ENCODE measurements at regions not wholly inside any gene's neighbourhood (a gene's known extent, or its start where the extent isn't known, plus 50 kb on each side); places are given as distances from the start of the nearest gene placed in this dataset.
A peak's percentile ranks its signal among the peaks of the same experiment; 100 is the strongest.

GRCh38 chr2:5539282-5540165 is 152.7 kb upstream of the SOX11 start:
- Mint-ChIP-seq H3K27ac (ENCODE audit: unreplicated experiment) (peak overlapping the region; percentile 47), H3K9me3 (peaks cover 12% of the 10 kb centered on the region)
- no peak for DNase-seq (ENCODE audit: low read depth, low spot score)

GRCh38 chr2:5540856-5541255 is 151.3 kb upstream of the SOX11 start:
- Mint-ChIP-seq H3K36me3 (ENCODE audit: low read depth) (peaks cover 19% of the 10 kb centered on the region), H3K4me3 (no peak overlapping the region), H3K9me3 (peaks cover 19% of the 10 kb centered on the region)

More at GRCh38 chr2:5539282-5540165, 152.7 kb upstream of the SOX11 start:
- peaks cover 25% of the 10 kb centered on the region for H3K4me1 Mint-ChIP-seq
- no peak for TF ChIP-seq CTCF (conservative IDR thresholded peaks at IDR 0.05)
- no peak overlapping the region for H3K4me3 Mint-ChIP-seq
- no peaks in the 10 kb centered on the region for H3K27me3 Mint-ChIP-seq (ENCODE audit: low read depth)
- H3K36me3 Mint-ChIP-seq (ENCODE audit: low read depth), result peaks cover 11% of the 10 kb centered on the region

GRCh38 chr2:5544205-5544786 is 147.9 kb upstream of the SOX11 start:
- Mint-ChIP-seq H3K4me1 (peaks cover 18% of the 10 kb centered on the region), H3K27me3 (ENCODE audit: low read depth) (no peaks in the 10 kb centered on the region), H3K4me3 (no peak overlapping the region), H3K9me3 (peaks cover 26% of the 10 kb centered on the region), H3K27ac (ENCODE audit: unreplicated experiment) (no peak overlapping the region), H3K36me3 (ENCODE audit: low read depth) (peaks cover 19% of the 10 kb centered on the region)
- no peak for DNase-seq (ENCODE audit: low read depth, low spot score)
- no peak for TF ChIP-seq CTCF (conservative IDR thresholded peaks at IDR 0.05)

More at GRCh38 chr2:5540856-5541255, 151.3 kb upstream of the SOX11 start:
- TF ChIP-seq CTCF (conservative IDR thresholded peaks at IDR 0.05), result no peak
- DNase-seq (ENCODE audit: low read depth, low spot score), result no peak
- no peaks in the 10 kb centered on the region for H3K27me3 Mint-ChIP-seq (ENCODE audit: low read depth)
- no peak overlapping the region for H3K27ac Mint-ChIP-seq (ENCODE audit: unreplicated experiment)
- H3K4me1 Mint-ChIP-seq, result peaks cover 25% of the 10 kb centered on the region

- H3K9me3 Mint-ChIP-seq, result peaks cover 26% of the 10 kb centered on the region
- H3K4me3 Mint-ChIP-seq, result no peak overlapping the region
- H3K4me1 Mint-ChIP-seq, result peaks cover 9% of the 10 kb centered on the region
- peaks cover 19% of the 10 kb centered on the region for H3K36me3 Mint-ChIP-seq (ENCODE audit: low read depth)
- DNase-seq (ENCODE audit: low read depth, low spot score), result no peak
- no peak for TF ChIP-seq CTCF (conservative IDR thresholded peaks at IDR 0.05)
- H3K27me3 Mint-ChIP-seq (ENCODE audit: low read depth), result no peaks in the 10 kb centered on the region
- no peak overlapping the region for H3K27ac Mint-ChIP-seq (ENCODE audit: unreplicated experiment)
Measured at GRCh38 chr2:5546181-5546580, 146.0 kb upstream of the SOX11 start.

GRCh38 chr2:5548991-5549715 is 143.0 kb upstream of the SOX11 start:
- peaks cover 9% of the 10 kb centered on the region for H3K4me1 Mint-ChIP-seq
- H3K4me3 Mint-ChIP-seq, result no peak overlapping the region
- no peak overlapping the region for H3K27ac Mint-ChIP-seq (ENCODE audit: unreplicated experiment)
- no peak for DNase-seq (ENCODE audit: low read depth, low spot score)
- peaks cover 8% of the 10 kb centered on the region for H3K36me3 Mint-ChIP-seq (ENCODE audit: low read depth)
- H3K9me3 Mint-ChIP-seq, result peaks cover 20% of the 10 kb centered on the region
- H3K27me3 Mint-ChIP-seq (ENCODE audit: low read depth), result no peaks in the 10 kb centered on the region
- no peak for TF ChIP-seq CTCF (conservative IDR thresholded peaks at IDR 0.05)

All from neural crest cell (in vitro differentiated cells).